Mammary epithelial cell (primary cell): ENCODE measurements at regions not wholly inside any gene's neighbourhood (a gene's known extent, or its start where the extent isn't known, plus 50 kb on each side); places are given as distances from the start of the nearest gene placed in this dataset.

Source experiments
- CTCF ChIP-seq, 2 donors: IDR thresholded peaks in 1 of 2; conservative IDR thresholded peaks in 1 of 2; 2 replicates each; pipeline ENCODE4 v1.5.1; 2011 to 2012; ENCODE audit warnings: inconsistent platforms in 2 of 2, low read length in 2 of 2, mild to moderate bottlenecking in 2 of 2, control low read depth in 1 of 2, low read depth in 1 of 2; ENCODE audit not compliant: insufficient read depth in 1 of 2; ENCODE audit errors: extremely low read depth in 1 of 2
- EZH2 ChIP-seq: IDR thresholded peaks from 2 replicates; pipeline ENCODE4 v1.6.1; 2012; ENCODE audit warnings: low read length, inconsistent platforms, borderline replicate concordance

DNA sequence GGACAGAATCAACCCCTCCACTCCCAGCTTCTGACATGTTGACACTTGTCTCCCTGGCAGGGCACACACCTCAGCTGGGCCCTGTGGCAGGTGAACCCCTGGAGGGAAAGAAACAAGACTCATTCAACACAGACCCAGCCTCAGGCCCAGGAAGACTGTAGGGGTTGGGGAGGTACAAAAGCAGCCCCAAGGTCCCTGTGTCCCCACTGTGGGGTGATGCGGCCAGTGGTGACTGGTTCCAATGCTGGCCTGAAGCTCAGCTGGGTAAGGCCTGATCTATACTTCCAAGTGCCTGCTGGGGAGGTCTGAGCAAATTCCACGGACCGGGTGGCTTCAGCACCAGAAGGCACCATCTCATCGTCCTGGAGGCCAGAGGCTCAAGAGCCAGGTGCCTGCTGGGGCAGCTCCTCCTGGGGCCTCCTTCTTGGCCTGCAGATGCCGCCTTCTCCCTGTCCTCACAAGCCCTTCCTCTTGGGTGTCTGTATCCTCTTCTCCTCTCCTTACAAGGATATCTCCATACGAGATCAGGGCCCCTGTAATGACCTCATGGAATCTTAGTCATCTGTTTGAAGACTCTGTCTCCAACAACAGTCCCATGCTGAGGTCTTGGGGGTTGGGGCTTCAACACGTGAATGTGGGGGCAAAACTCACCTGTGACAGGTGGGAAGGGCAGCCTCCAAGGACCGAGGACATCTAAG, 1492.1 kb downstream of the BRD1 start:
- TF ChIP-seq CTCF (conservative IDR thresholded peaks at IDR 0.05 in 1 of 2, IDR thresholded peaks at IDR 0.05 in 1 of 2; ENCODE audit: extremely low read depth in 1 of 2, insufficient read depth in 1 of 2, low read depth in 1 of 2, low read length in 2 of 2), result no peak
- no peak for TF ChIP-seq EZH2
